Erythroblast (primary cell): ENCODE measurements at regions not wholly inside any gene's neighbourhood (a gene's known extent, or its start where the extent isn't known, plus 50 kb on each side); places are given as distances from the start of the nearest gene placed in this dataset.

Experiments used
- GATA1 ChIP-seq: IDR thresholded peaks from 2 replicates; pipeline ENCODE4 v1.6.1; 2011; ENCODE audit warnings: low read depth, mild to moderate bottlenecking, control low read depth, low read length, moderate library complexity
- POLR2A ChIP-seq: IDR thresholded peaks from 2 replicates; pipeline ENCODE4 v1.6.1; 2011; ENCODE audit warnings: mild to moderate bottlenecking, low read length

- TF ChIP-seq POLR2A (no peak), GATA1 (no peak)
These were observed 220.7 kb downstream of the HEPH start for GRCh38 chrX:66384722-66385121.
